Liver (tissue), 8 donors: ENCODE measurements at regions not wholly inside any gene's neighbourhood (a gene's known extent, or its start where the extent isn't known, plus 50 kb on each side); places are given as distances from the start of the nearest gene placed in this dataset.

ENCODE experiments used
- DNase-seq: peaks from one replicate; pipeline ENCODE4 v3.0.0-alpha.2; 2017; ENCODE audit warnings: low spot score
- H3K27ac ChIP-seq, 2 donors: one replicate each; pipeline ENCODE4 v1.7.0; 2013; ENCODE audit warnings: inconsistent platforms in 2 of 2, low read length in 2 of 2, control low read depth in 1 of 2, low read depth in 1 of 2, mild to moderate bottlenecking in 1 of 2
- H3K27me3 ChIP-seq, 4 donors: one replicate each; pipeline versions ENCODE4 v1.6.1 to v1.7.0; 2013; ENCODE audit warnings: low read length in 3 of 4, inconsistent platforms in 1 of 4, mild to moderate bottlenecking in 1 of 4, moderate library complexity in 1 of 4; ENCODE audit not compliant: control insufficient read depth in 4 of 4, insufficient read depth in 4 of 4
- H3K36me3 ChIP-seq, 4 donors: one replicate each; pipeline versions ENCODE4 v1.6.1 to v1.7.0; 2013; ENCODE audit warnings: low read length in 3 of 4, mild to moderate bottlenecking in 3 of 4, low read depth in 1 of 4, moderate library complexity in 1 of 4; ENCODE audit not compliant: control insufficient read depth in 4 of 4, insufficient read depth in 3 of 4
- H3K4me1 ChIP-seq, 4 donors: one replicate each; pipeline versions ENCODE4 v1.6.1 to v1.7.0; 2013; ENCODE audit warnings: low read length in 3 of 4, mild to moderate bottlenecking in 3 of 4, moderate library complexity in 1 of 4; ENCODE audit not compliant: control insufficient read depth in 4 of 4, insufficient read depth in 4 of 4
- H3K4me3 ChIP-seq, 3 donors: one replicate each; pipeline versions ENCODE4 v1.6.1 to v1.7.0; 2013; ENCODE audit warnings: low read length in 3 of 3, control low read depth in 1 of 3, low read depth in 1 of 3, mild to moderate bottlenecking in 1 of 3
- H3K9ac ChIP-seq, 2 donors: one replicate each; pipeline ENCODE4 v1.7.0; 2013; ENCODE audit warnings: low read length in 2 of 2, mild to moderate bottlenecking in 2 of 2, moderate library complexity in 2 of 2, control low read depth in 1 of 2, low read depth in 1 of 2
- H3K9me3 ChIP-seq, 4 donors: one replicate each; pipeline versions ENCODE4 v1.6.1 to v1.7.0; 2013; ENCODE audit warnings: low read length in 3 of 4; ENCODE audit not compliant: control insufficient read depth in 4 of 4
- FOXA1 ChIP-seq: IDR thresholded peaks from 2 replicates; pipeline ENCODE4 v1.6.1; 2016; ENCODE audit warnings: antibody characterized with exemption
- FOXA2 ChIP-seq: IDR thresholded peaks from 2 replicates; pipeline ENCODE4 v1.6.1; 2016; ENCODE audit warnings: antibody characterized with exemption
- GABPA ChIP-seq, 2 donors: IDR thresholded peaks in 1 of 2; conservative IDR thresholded peaks in 1 of 2; 2 replicates each; pipeline ENCODE4 v1.6.1; 2016; ENCODE audit warnings: antibody characterized with exemption in 2 of 2, mild to moderate bottlenecking in 1 of 2, moderate library complexity in 1 of 2
- HNF4A ChIP-seq, 2 donors: conservative IDR thresholded peaks; 2 replicates each; pipeline ENCODE4 v1.6.1; 2016; ENCODE audit warnings: antibody characterized with exemption in 2 of 2, mild to moderate bottlenecking in 2 of 2
- HNF4G ChIP-seq: IDR thresholded peaks from 2 replicates; pipeline ENCODE4 v1.6.1; 2016; ENCODE audit warnings: antibody characterized with exemption
- JUND ChIP-seq, 2 donors: IDR thresholded peaks; 2 replicates each; pipeline ENCODE4 v1.6.1; 2016; ENCODE audit warnings: antibody characterized with exemption in 2 of 2
- NR2F2 ChIP-seq: IDR thresholded peaks from 2 replicates; pipeline ENCODE4 v1.6.1; 2016; ENCODE audit warnings: antibody characterized with exemption
- RAD21 ChIP-seq, 2 donors: IDR thresholded peaks; 2 replicates each; pipeline ENCODE4 v1.6.1; 2016; ENCODE audit warnings: antibody characterized with exemption in 2 of 2, mild to moderate bottlenecking in 2 of 2
- RXRA ChIP-seq, 2 donors: IDR thresholded peaks; 2 replicates each; pipeline ENCODE4 v1.6.1; 2017 to 2018; ENCODE audit warnings: antibody characterized with exemption in 2 of 2, mild to moderate bottlenecking in 1 of 2
- SP1 ChIP-seq: IDR thresholded peaks from 2 replicates; pipeline ENCODE4 v1.6.1; 2018; ENCODE audit warnings: antibody characterized with exemption, mild to moderate bottlenecking
- YY1 ChIP-seq: IDR thresholded peaks from 2 replicates; pipeline ENCODE4 v1.6.1; 2016; ENCODE audit warnings: antibody characterized with exemption, mild to moderate bottlenecking
- WGBS: extraction: QIAGEN DNeasy Blood & Tissue Kit; methylation state at CpG from one replicate; pipeline ENCODE4 v1.1.7; 2013; 5-methylcytosine and 5-hydroxymethylcytosine counted together
- TF ChIP-seq, protein P1 (sequence below): IDR thresholded peaks from 2 replicates; pipeline ENCODE4 v1.6.1; 2016; ENCODE audit warnings: antibody characterized with exemption
- TF ChIP-seq, protein P2 (sequence below): IDR thresholded peaks from 2 replicates; pipeline ENCODE4 v1.6.1; 2016; ENCODE audit warnings: antibody characterized with exemption
- TF ChIP-seq, protein P3 (sequence below): IDR thresholded peaks from 2 replicates; pipeline ENCODE4 v1.6.1; 2016; ENCODE audit warnings: antibody characterized with exemption
- TF ChIP-seq, protein P4 (sequence below): fragments of 150-350 bp; IDR thresholded peaks from 2 replicates; pipeline ENCODE4 v1.5.1; 2017; ENCODE audit warnings: improper control_type of control experiment, low read depth, low read length; ENCODE audit not compliant: missing input control
- TF ChIP-seq, protein P5 (sequence below): IDR thresholded peaks from 2 replicates; pipeline ENCODE4 v1.6.1; 2016; ENCODE audit warnings: antibody characterized with exemption, mild to moderate bottlenecking
- donor health status: healthy.
- donor health status: healthy.
- donor health status: healthy.
- donor health status: healthy.
- donor health status: healthy.

DNA sequence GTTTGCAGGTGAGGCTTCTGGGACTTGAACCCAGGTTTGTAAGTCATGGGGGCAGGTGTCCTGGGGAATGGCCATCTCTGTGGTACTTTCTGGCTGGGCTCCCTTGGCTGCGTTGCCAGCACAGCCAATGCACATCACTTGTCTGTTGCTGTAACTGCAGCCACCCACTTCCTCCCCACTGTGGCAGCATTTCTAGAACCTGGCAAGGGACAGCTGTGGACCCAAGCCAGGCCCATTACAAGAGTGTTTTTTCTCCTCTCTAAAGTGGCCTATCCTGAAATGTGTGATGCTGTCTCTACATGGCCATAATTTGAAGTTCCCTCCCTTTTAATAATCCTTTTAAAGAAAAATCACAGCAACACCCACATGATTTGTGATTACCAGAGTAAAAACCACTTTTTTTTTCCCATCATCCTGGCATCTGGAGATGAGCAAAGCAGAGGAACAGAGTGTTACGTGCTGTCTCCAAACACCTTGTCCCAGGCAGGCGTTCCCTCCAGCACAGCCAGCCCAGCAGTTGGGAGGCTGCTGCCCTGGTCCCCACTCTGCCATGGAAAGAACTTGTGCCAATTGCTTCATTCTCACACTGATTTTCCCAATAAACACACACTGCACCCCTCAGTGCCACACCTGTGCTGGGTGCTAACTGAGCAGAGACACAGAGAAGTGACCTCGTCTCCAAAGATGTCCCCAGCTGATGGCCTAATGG, 360.6 kb upstream of the USP24 start:
- H3K27me3 ChIP-seq: no peaks in the 10 kb centered on the region
- TF ChIP-seq YY1 (no peak), HNF4G (no peak), FOXA1 (no peak), HNF4A (conservative IDR thresholded peaks at IDR 0.05) (no peak), SP1 (no peak)
- TF ChIP-seq, protein P1, sequence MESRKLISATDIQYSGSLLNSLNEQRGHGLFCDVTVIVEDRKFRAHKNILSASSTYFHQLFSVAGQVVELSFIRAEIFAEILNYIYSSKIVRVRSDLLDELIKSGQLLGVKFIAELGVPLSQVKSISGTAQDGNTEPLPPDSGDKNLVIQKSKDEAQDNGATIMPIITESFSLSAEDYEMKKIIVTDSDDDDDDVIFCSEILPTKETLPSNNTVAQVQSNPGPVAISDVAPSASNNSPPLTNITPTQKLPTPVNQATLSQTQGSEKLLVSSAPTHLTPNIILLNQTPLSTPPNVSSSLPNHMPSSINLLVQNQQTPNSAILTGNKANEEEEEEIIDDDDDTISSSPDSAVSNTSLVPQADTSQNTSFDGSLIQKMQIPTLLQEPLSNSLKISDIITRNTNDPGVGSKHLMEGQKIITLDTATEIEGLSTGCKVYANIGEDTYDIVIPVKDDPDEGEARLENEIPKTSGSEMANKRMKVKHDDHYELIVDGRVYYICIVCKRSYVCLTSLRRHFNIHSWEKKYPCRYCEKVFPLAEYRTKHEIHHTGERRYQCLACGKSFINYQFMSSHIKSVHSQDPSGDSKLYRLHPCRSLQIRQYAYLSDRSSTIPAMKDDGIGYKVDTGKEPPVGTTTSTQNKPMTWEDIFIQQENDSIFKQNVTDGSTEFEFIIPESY: no peak
- TF ChIP-seq, protein P2, sequence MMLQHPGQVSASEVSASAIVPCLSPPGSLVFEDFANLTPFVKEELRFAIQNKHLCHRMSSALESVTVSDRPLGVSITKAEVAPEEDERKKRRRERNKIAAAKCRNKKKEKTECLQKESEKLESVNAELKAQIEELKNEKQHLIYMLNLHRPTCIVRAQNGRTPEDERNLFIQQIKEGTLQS: no peak
- TF ChIP-seq, protein P3, sequence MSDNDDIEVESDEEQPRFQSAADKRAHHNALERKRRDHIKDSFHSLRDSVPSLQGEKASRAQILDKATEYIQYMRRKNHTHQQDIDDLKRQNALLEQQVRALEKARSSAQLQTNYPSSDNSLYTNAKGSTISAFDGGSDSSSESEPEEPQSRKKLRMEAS: no peak
- H3K27ac ChIP-seq: no peak overlapping the region
- DNase-seq: no peak
- H3K9me3 ChIP-seq: no peaks in the 10 kb centered on the region
- no peaks in the 10 kb centered on the region for H3K36me3 ChIP-seq
- H3K9ac ChIP-seq: no peak overlapping the region
- H3K4me1 ChIP-seq: no peaks in the 10 kb centered on the region
- H3K4me3 ChIP-seq: no peak overlapping the region
- WGBS: 91% methylated on average over 4 of the region's 4 CpGs

DNA sequence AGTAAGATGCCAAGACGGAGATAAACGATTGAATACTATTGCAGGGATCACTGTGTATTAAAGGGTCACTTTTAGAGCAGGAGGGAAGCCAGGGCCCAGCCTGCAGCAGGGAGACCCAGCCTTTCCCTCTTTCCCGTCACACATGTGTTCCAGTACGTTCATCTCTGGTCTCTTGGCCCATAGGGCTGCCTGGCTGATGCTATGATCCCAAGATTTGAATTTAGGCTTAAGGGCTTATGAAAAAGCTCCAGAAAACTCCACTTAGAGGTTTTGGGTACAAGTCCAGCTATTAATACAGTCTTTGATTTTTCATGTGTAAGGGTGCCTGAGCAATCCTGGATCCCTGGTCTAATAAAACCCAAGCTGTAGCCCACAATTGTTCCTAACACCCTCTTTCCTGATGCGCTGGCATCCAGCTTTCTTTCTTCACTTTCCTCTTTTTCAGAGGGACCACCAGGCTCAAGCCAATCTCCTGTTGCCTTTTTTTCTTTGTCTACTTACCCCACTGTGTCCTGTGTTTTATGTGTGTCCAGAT, 359.6 kb upstream of the USP24 start:
- Histone ChIP-seq H3K9ac (no peak overlapping the region), H3K4me1 (no peaks in the 10 kb centered on the region), H3K4me3 (no peak overlapping the region), H3K27ac (no peak overlapping the region), H3K36me3 (no peaks in the 10 kb centered on the region), H3K27me3 (no peaks in the 10 kb centered on the region), H3K9me3 (no peaks in the 10 kb centered on the region)
- DNase-seq: no peak
- TF ChIP-seq GABPA (IDR thresholded peaks at IDR 0.05 in 1 of 2, conservative IDR thresholded peaks at IDR 0.05 in 1 of 2) (no peak), HNF4G (no peak), RXRA (IDR thresholded peaks at IDR 0.05) (no peak), NR2F2 (no peak), YY1 (no peak), SP1 (no peak), FOXA2 (no peak), HNF4A (conservative IDR thresholded peaks at IDR 0.05) (no peak), FOXA1 (no peak), JUND (IDR thresholded peaks at IDR 0.05) (no peak), RAD21 (IDR thresholded peaks at IDR 0.05) (no peak)
- TF ChIP-seq, protein P1: no peak
- TF ChIP-seq, protein P4, sequence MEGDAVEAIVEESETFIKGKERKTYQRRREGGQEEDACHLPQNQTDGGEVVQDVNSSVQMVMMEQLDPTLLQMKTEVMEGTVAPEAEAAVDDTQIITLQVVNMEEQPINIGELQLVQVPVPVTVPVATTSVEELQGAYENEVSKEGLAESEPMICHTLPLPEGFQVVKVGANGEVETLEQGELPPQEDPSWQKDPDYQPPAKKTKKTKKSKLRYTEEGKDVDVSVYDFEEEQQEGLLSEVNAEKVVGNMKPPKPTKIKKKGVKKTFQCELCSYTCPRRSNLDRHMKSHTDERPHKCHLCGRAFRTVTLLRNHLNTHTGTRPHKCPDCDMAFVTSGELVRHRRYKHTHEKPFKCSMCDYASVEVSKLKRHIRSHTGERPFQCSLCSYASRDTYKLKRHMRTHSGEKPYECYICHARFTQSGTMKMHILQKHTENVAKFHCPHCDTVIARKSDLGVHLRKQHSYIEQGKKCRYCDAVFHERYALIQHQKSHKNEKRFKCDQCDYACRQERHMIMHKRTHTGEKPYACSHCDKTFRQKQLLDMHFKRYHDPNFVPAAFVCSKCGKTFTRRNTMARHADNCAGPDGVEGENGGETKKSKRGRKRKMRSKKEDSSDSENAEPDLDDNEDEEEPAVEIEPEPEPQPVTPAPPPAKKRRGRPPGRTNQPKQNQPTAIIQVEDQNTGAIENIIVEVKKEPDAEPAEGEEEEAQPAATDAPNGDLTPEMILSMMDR: no peak
- TF ChIP-seq, protein P2: no peak
- TF ChIP-seq, protein P5, sequence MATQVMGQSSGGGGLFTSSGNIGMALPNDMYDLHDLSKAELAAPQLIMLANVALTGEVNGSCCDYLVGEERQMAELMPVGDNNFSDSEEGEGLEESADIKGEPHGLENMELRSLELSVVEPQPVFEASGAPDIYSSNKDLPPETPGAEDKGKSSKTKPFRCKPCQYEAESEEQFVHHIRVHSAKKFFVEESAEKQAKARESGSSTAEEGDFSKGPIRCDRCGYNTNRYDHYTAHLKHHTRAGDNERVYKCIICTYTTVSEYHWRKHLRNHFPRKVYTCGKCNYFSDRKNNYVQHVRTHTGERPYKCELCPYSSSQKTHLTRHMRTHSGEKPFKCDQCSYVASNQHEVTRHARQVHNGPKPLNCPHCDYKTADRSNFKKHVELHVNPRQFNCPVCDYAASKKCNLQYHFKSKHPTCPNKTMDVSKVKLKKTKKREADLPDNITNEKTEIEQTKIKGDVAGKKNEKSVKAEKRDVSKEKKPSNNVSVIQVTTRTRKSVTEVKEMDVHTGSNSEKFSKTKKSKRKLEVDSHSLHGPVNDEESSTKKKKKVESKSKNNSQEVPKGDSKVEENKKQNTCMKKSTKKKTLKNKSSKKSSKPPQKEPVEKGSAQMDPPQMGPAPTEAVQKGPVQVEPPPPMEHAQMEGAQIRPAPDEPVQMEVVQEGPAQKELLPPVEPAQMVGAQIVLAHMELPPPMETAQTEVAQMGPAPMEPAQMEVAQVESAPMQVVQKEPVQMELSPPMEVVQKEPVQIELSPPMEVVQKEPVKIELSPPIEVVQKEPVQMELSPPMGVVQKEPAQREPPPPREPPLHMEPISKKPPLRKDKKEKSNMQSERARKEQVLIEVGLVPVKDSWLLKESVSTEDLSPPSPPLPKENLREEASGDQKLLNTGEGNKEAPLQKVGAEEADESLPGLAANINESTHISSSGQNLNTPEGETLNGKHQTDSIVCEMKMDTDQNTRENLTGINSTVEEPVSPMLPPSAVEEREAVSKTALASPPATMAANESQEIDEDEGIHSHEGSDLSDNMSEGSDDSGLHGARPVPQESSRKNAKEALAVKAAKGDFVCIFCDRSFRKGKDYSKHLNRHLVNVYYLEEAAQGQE: no peak
- TF ChIP-seq, protein P3: no peak
- 90% methylated on average over 5 of the region's 5 CpGs for WGBS
